T-cell (primary cell): ENCODE measurements at regions not wholly inside any gene's neighbourhood (a gene's known extent, or its start where the extent isn't known, plus 50 kb on each side); places are given as distances from the start of the nearest gene placed in this dataset.

Experiments used
- ATAC-seq, 4 experiments: fragments of 200-7000 bp in 3 of 4; fragments of 150-1000 bp in 1 of 4; cut with Tn5 transposase; replicated peaks in 1 of 4; 1 replicate in 3 of 4; 2 replicates in 1 of 4; pipeline ENCODE4 v1.10.0; 2021; ENCODE audit warnings: moderate library complexity in 3 of 4, mild to moderate bottlenecking in 2 of 4, moderate number of reproducible peaks in 1 of 4
- CTCF ChIA-PET, 2 donors: fragments of 300-600 bp; sonication (Branson Sonifier 250); formaldehyde crosslinking; loops; one replicate each; lab custom pipeline; 2022; ENCODE audit warnings: antibody characterized with exemption in 2 of 2; lab: Charles Lee
- POLR2A ChIA-PET, 2 donors: fragments of 300-600 bp; sonication (Branson Sonifier 250); formaldehyde crosslinking; loops; one replicate each; lab custom pipeline; 2022; ENCODE audit warnings: antibody characterized with exemption in 2 of 2; lab: Charles Lee
- DNase-seq, 35 experiments: peaks; one replicate each; pipeline versions ENCODE4 v3.0.0 to v3.0.0-alpha.2; 2013 to 2023
- H3K27ac ChIP-seq: one replicate; pipeline ENCODE4 v1.5.1; 2013; ENCODE audit warnings: low read length
- H3K27me3 ChIP-seq, 2 experiments: replicated peaks in 1 of 2; 1 replicate in 1 of 2; 2 replicates in 1 of 2; pipeline versions ENCODE4 v1.6.1 to v1.7.0; 2013; ENCODE audit warnings: low read length in 1 of 2, mixed read lengths in 1 of 2; ENCODE audit not compliant: control insufficient read depth in 2 of 2, insufficient read depth in 2 of 2; ENCODE audit errors: extremely low read depth in 1 of 2
- H3K36me3 ChIP-seq, 2 donors: 1 replicate in 1 of 2; 2 replicates in 1 of 2; pipeline versions ENCODE4 v1.6.1 to v1.7.0; 2013; ENCODE audit warnings: low read length in 1 of 2; ENCODE audit not compliant: control insufficient read depth in 2 of 2, insufficient read depth in 1 of 2; ENCODE audit errors: extremely low read depth in 1 of 2
- H3K4me1 ChIP-seq, 2 experiments: 1 replicate in 1 of 2; 2 replicates in 1 of 2; pipeline versions ENCODE4 v1.6.1 to v1.7.0; 2013; ENCODE audit warnings: low read length in 2 of 2, mixed read lengths in 1 of 2; ENCODE audit not compliant: insufficient read depth in 2 of 2, control insufficient read depth in 1 of 2; ENCODE audit errors: extremely low read depth in 1 of 2
- H3K4me3 ChIP-seq, 2 donors: 1 replicate in 1 of 2; 2 replicates in 1 of 2; pipeline versions ENCODE4 v1.5.1 to v1.7.0; 2013; ENCODE audit warnings: mild to moderate bottlenecking in 2 of 2, low read length in 1 of 2, moderate library complexity in 1 of 2; ENCODE audit not compliant: control insufficient read depth in 1 of 2; ENCODE audit errors: extremely low read depth in 1 of 2
- H3K9me3 ChIP-seq: 2 replicates; pipeline ENCODE4 v1.7.0; 2013
- H3K27ac Mint-ChIP-seq, 2 donors: one replicate each; pipeline ENCODE4 v1.8.0; 2020 to 2021; ENCODE audit warnings: mild to moderate bottlenecking in 2 of 2, mixed read lengths in 2 of 2
- H3K27me3 Mint-ChIP-seq, 2 donors: one replicate each; pipeline ENCODE4 v1.8.0; 2021 to 2022; ENCODE audit warnings: mixed read lengths in 2 of 2
- H3K36me3 Mint-ChIP-seq: one replicate; pipeline ENCODE4 v1.8.0; 2021; ENCODE audit warnings: mixed read lengths
- H3K4me1 Mint-ChIP-seq, 3 donors: one replicate each; pipeline ENCODE4 v1.8.0; 2020 to 2022; ENCODE audit warnings: mixed read lengths in 3 of 3, mild to moderate bottlenecking in 1 of 3
- H3K4me3 Mint-ChIP-seq, 3 donors: one replicate each; pipeline ENCODE4 v1.8.0; 2020 to 2022; ENCODE audit warnings: mild to moderate bottlenecking in 3 of 3, mixed read lengths in 3 of 3, moderate library complexity in 3 of 3
- H3K9me3 Mint-ChIP-seq, 3 donors: one replicate each; pipeline ENCODE4 v1.8.0; 2020 to 2022; ENCODE audit warnings: mixed read lengths in 3 of 3
- WGBS: methylation state at CpG from one replicate; pipeline ENCODE4 v1.1.5; 2013; ENCODE audit warnings: missing lambda C conversion rate; ENCODE audit not compliant: insufficient coverage; 5-methylcytosine and 5-hydroxymethylcytosine counted together

GRCh38 chr2:220243571-220243970 is 616.1 kb downstream of the SLC4A3 start:
- ATAC-seq = no peak
- no peaks in the 10 kb centered on the region for H3K9me3 ChIP-seq
- DNase-seq = no peak
- no peak overlapping the region for H3K27ac Mint-ChIP-seq
- H3K27me3 ChIP-seq = no peaks in the 10 kb centered on the region
- H3K27me3 Mint-ChIP-seq = peaks cover 0 to 3% of the 10 kb centered on the region in 2 donors
- no peaks in the 10 kb centered on the region for H3K36me3 ChIP-seq
- H3K4me3 ChIP-seq = no peak overlapping the region
- no peaks in the 10 kb centered on the region for H3K4me1 Mint-ChIP-seq
- H3K4me3 Mint-ChIP-seq = no peak overlapping the region
- H3K27ac ChIP-seq = no peak overlapping the region
- peaks cover 0 to 3% (median 3%) of the 10 kb centered on the region in 3 donors for H3K9me3 Mint-ChIP-seq
- no peaks in the 10 kb centered on the region for H3K4me1 ChIP-seq
- ChIA-PET CTCF (no interaction called here), POLR2A (no interaction called here)
- no peaks in the 10 kb centered on the region for H3K36me3 Mint-ChIP-seq

DNA sequence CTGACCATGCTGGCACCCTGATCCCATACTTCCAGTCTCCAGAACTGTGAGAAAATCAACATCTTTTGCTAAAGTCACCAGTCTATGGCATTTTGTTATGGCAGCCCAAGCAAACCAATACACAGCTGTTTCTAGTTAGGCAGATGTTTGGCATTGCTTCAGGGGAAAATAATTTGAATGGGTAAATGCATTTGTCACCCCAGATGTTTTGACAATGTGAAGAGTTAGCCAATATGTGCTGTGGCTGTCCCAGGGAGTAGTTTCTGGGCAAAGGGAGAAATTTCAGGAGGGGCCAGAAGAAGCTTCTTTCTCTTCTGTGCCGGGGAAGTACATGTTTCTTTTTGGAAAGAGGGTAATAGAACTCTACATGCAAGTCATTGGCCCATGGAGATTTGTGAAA is 619.0 kb downstream of the SLC4A3 start:
- H3K27me3 ChIP-seq = peaks cover 0 to 3% of the 10 kb centered on the region in 2 experiments
- H3K4me3 Mint-ChIP-seq = no peak overlapping the region
- no peaks in the 10 kb centered on the region for H3K36me3 Mint-ChIP-seq
- H3K27ac ChIP-seq = no peak overlapping the region
- peaks cover 0 to 3% of the 10 kb centered on the region in 2 donors for H3K27me3 Mint-ChIP-seq
- no CpG with 5 or more reads among the region's 1 CpG for WGBS
- DNase-seq (no peak), ATAC-seq (no peak)
- H3K4me1 Mint-ChIP-seq = no peaks in the 10 kb centered on the region
- peaks cover 0 to 3% (median 0%) of the 10 kb centered on the region in 3 donors for H3K9me3 Mint-ChIP-seq
- ChIA-PET POLR2A (interaction anchor here in 1 of 2 donors (0.6 kb wide), 1 partner anchor 714 kb away, joined by 3 read pairs; no protein-coding TSS in a partner anchor), CTCF (no interaction called here)
- no peaks in the 10 kb centered on the region for H3K9me3 ChIP-seq
- H3K36me3 ChIP-seq = no peaks in the 10 kb centered on the region
- H3K4me3 ChIP-seq = no peak overlapping the region
- no peak overlapping the region for H3K27ac Mint-ChIP-seq
- no peaks in the 10 kb centered on the region for H3K4me1 ChIP-seq

DNA sequence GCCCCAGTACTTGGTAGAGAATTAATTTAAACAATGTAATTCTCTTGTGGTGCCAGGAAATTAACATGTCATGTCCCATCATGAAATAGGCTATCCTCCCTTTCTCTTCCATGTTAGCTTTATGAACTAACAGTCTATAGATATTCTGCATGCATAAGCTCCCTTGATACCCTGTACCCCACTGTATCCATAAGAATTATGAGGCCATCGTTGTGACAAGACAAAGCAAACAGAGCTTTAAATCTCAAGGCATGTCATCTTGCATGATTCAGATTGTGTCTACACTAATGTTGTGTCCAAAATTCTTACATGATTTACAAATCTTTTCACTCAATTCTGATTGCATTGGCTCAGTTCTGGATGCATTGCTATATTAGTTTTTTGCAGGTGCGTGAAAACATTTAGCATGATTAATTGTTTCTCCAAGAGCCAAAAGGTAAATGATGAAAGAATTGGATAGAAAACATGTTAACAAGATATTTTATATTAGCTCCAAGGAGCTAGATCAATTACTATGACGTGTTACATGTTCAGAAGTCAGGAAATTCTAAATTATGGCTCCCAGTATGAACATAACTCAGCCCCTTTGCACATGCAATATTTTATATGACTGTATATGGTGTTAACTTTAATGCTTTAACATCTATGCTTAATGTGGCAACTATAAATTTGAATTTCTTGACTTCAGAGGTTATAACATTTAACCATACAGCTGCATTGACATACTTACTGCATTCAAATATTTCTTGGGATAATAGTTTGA is 620.3 kb downstream of the SLC4A3 start:
- Histone ChIP-seq H3K9me3 (no peaks in the 10 kb centered on the region), H3K27ac (no peak overlapping the region), H3K4me3 (no peak overlapping the region), H3K36me3 (no peaks in the 10 kb centered on the region), H3K27me3 (peaks cover 0 to 3% of the 10 kb centered on the region in 2 experiments), H3K4me1 (no peaks in the 10 kb centered on the region)
- no peak for DNase-seq
- no peak overlapping the region for H3K4me3 Mint-ChIP-seq
- ATAC-seq = no peak
- H3K4me1 Mint-ChIP-seq = no peaks in the 10 kb centered on the region
- CTCF ChIA-PET = no interaction called here
- H3K36me3 Mint-ChIP-seq = no peaks in the 10 kb centered on the region
- peaks cover 0 to 3% of the 10 kb centered on the region in 2 donors for H3K27me3 Mint-ChIP-seq
- POLR2A ChIA-PET = no interaction called here
- no peak overlapping the region for H3K27ac Mint-ChIP-seq
- WGBS = 40% methylated on average over 1 of the region's 3 CpGs
- peaks cover 0 to 4% (median 3%) of the 10 kb centered on the region in 3 donors for H3K9me3 Mint-ChIP-seq

DNA sequence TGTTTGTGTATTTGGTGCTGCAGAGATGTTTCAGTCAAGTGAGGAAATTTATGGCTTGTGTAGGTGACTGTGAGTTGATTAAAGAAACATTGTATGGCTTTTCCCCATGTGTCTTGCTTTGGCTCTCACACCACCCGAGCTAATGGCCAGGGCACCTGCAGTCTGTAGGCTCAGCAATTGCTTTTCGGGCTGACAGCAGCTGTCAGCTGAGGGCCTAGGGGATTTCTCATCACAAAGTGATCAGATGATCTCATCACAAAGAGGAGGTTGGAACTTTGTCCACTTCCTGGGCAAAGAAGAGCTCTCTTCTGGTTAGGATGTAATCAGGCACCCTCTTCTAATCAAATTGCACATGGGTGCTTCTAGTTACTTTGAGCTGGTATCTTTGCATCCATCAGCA is 632.2 kb downstream of the SLC4A3 start:
- CTCF ChIA-PET = no interaction called here
- H3K27me3 ChIP-seq = no peaks in the 10 kb centered on the region
- POLR2A ChIA-PET = no interaction called here
- no peaks in the 10 kb centered on the region for H3K9me3 ChIP-seq
- 71% methylated on average over 2 of the region's 2 CpGs for WGBS
- H3K36me3 ChIP-seq = no peaks in the 10 kb centered on the region
- H3K27ac ChIP-seq = no peak overlapping the region
- Mint-ChIP-seq H3K36me3 (no peaks in the 10 kb centered on the region), H3K27ac (no peak overlapping the region), H3K27me3 (no peaks in the 10 kb centered on the region), H3K4me3 (no peak overlapping the region), H3K4me1 (no peaks in the 10 kb centered on the region), H3K9me3 (peaks cover 0 to 6% (median 3%) of the 10 kb centered on the region in 3 donors)
- ATAC-seq (no peak), DNase-seq (no peak)
- H3K4me3 ChIP-seq = no peak overlapping the region
- no peaks in the 10 kb centered on the region for H3K4me1 ChIP-seq

- Histone ChIP-seq H3K4me3 (no peak overlapping the region), H3K4me1 (no peaks in the 10 kb centered on the region), H3K27me3 (no peaks in the 10 kb centered on the region), H3K27ac (no peak overlapping the region), H3K9me3 (no peaks in the 10 kb centered on the region), H3K36me3 (no peaks in the 10 kb centered on the region)
- Mint-ChIP-seq H3K4me3 (no peak overlapping the region), H3K27ac (no peak overlapping the region), H3K9me3 (no peaks in the 10 kb centered on the region), H3K36me3 (no peaks in the 10 kb centered on the region), H3K4me1 (no peaks in the 10 kb centered on the region), H3K27me3 (no peaks in the 10 kb centered on the region)
- no peak for DNase-seq
- ChIA-PET CTCF (no interaction called here), POLR2A (no interaction called here)
- no peak for ATAC-seq
- 59% methylated on average over 3 of the region's 6 CpGs for WGBS
Measured at GRCh38 chr2:220263300-220263699, 635.9 kb downstream of the SLC4A3 start.

- DNase-seq (no peak), ATAC-seq (no peak)
- Histone ChIP-seq H3K27me3 (no peaks in the 10 kb centered on the region), H3K36me3 (no peaks in the 10 kb centered on the region), H3K4me1 (no peaks in the 10 kb centered on the region), H3K27ac (no peak overlapping the region), H3K4me3 (no peak overlapping the region), H3K9me3 (no peaks in the 10 kb centered on the region)
- ChIA-PET POLR2A (no interaction called here), CTCF (no interaction called here)
- H3K4me1 Mint-ChIP-seq = no peaks in the 10 kb centered on the region
- no peaks in the 10 kb centered on the region for H3K27me3 Mint-ChIP-seq
- no CpG with 5 or more reads among the region's 4 CpGs for WGBS
- H3K27ac Mint-ChIP-seq = no peak overlapping the region
- H3K9me3 Mint-ChIP-seq = no peaks in the 10 kb centered on the region
- no peak overlapping the region for H3K4me3 Mint-ChIP-seq
- H3K36me3 Mint-ChIP-seq = no peaks in the 10 kb centered on the region
Measured at GRCh38 chr2:220269367-220269766, 641.9 kb downstream of the SLC4A3 start.
